Right hindlimb (tissue), 1 donor: ENCODE measurements at regions not wholly inside any gene's neighbourhood (a gene's known extent, or its start where the extent isn't known, plus 50 kb on each side); places are given as distances from the start of the nearest gene placed in this dataset.
"Not testable (repeated sequence)": the region's sequence is repeated elsewhere in the genome, so short reads cannot be mapped to it uniquely, and the experiment has no call there.

Source experiments
- DNase-seq: peaks from one replicate; pipeline ENCODE4 v3.0.0-alpha.2; 2018

DNA sequence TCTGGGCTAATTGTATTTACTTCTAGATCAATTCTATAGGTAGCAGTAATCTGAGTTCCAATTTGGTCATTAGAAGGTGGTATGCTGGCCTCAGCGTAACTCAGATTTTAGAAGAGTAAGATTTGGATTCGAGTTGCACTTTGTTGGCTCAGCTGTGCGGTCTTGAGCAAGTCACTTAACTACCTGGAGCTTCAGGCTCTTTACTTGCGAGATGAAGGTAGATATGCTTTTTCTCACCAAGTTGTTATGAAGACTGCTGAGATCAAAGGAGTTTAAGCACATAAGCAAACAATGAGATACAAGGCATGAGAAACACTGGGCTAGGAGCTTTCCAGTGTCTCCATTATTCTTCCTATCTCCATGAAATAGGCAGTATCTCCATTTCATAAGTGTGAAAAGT lies 133.8 kb upstream of the RANBP3L start:
- DNase-seq, result no peak

- no peak for DNase-seq
These were observed 134.6 kb upstream of the RANBP3L start for GRCh38 chr5:36436306-36436705.

- DNase-seq, result no peak
These were observed 137.3 kb upstream of the RANBP3L start for GRCh38 chr5:36438765-36439561.

- DNase-seq, result no peak
These were observed 138.6 kb upstream of the RANBP3L start for GRCh38 chr5:36440300-36440699.

- DNase-seq, result no peak
These were observed 139.6 kb upstream of the RANBP3L start for GRCh38 chr5:36441280-36441679.

DNA sequence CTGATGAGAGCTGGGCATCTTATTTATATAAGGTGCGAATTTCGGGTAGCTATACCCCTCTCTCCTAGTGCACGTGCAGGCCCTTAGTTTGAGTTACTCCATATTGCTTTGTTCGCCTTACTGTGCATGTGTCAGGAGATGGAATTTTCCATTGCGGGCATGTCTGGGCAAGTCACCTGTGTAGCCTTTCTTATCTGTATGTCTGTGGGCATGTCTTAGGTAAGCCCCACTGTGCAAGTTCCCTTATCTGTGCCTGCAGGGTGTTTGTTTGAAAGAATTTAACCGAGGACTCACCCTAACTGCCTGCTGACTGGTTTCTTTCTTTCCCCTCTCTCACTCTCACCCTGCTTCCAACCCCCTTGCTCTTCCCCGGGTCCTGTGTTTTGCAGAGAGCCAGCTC lies 140.7 kb upstream of the RANBP3L start:
- no peak for DNase-seq

DNA sequence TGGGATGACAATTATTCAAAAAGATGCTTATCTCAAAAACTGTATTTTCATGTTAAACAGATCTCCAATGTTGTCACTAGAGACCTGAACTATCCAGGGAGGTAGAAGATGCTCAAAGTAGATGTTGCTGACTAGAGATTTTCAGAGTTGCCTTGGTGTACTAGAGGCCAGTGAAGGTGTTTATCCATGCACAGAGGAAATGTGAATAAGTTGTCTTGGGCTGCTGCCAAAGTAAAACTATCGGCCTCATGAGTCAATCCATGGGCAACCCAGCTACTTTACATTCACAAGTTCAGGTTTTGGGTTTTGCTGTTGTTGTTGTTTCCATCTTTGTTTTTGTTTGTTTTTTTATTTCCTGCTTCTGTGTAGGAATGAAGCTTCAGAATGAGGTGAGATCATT lies 141.1 kb upstream of the RANBP3L start:
- DNase-seq, result no peak

GRCh38 chr5:36443941-36444340 lies 142.2 kb upstream of the RANBP3L start:
- no peak for DNase-seq

DNA sequence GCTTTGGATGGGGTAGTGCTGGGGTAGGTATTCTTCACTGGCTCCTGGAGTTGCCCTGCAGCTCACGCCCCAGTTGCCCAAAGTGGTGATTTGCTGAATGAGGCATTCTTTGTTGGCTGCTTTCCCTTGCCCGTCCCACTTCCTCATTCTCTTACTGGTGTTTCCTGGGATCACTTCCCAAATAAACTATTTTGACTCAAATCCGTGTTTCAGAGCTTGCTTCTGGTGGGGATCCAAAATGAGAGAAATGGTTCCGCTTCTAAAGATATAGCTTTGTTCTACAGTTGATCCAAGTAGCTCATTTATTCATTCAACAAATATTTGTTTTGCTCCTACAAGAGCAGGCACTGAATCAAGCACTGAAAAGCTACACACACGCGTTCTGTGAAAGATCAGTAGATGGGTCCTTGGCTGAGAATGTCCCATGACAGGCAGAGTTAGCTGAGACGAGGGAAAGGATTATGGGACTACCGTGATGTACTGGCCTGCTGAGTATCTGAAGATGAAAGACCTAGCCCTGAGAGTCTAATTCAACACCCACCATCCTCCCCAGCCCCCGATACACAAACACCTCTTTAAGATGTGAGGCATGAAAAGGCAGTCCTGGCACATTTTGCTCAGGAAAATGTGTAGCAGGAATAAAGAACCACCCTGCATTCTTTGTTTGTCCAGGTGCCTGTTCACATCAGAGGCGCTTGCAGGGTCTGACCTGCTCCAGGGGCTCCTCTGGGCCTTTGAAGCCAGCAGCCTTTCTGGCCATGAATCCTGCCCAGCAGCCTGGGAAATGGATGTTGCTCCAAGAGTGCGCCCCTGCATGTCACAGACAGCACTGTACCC lies 143.1 kb upstream of the RANBP3L start:
- DNase-seq, result peak; percentile 45

GRCh38 chr5:36447776-36448175 lies 146.1 kb upstream of the RANBP3L start:
- DNase-seq, result no peak

GRCh38 chr5:36450229-36451014 lies 148.7 kb upstream of the RANBP3L start:
- no peak for DNase-seq

DNA sequence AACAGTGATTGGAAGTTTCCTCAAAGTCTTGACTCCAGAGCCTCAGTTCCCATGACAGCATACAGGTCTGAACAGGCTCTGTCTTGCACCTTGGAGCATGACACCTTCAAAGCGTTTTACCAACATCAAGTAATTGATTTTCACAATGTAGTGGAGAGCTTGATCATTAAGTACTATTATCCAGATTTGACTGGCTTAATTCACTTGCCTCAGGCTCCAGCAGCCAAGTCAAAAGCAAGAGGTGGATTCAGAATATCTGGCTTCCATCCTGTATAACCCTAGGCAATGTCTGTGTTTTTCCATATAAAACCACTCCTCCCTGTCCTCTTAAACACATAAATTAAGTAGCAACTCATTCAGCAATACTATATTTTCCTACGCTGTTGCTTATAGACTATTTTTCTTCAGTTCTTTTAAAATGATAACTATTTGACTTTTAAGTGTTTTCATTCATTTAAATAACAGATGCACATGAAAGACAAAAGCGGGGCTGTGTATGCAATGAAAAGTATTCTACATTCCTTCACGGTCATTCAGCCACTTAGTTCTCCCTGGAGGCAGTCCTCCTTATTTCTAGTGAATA lies 150.8 kb upstream of the RANBP3L start:
- no peak for DNase-seq

DNA sequence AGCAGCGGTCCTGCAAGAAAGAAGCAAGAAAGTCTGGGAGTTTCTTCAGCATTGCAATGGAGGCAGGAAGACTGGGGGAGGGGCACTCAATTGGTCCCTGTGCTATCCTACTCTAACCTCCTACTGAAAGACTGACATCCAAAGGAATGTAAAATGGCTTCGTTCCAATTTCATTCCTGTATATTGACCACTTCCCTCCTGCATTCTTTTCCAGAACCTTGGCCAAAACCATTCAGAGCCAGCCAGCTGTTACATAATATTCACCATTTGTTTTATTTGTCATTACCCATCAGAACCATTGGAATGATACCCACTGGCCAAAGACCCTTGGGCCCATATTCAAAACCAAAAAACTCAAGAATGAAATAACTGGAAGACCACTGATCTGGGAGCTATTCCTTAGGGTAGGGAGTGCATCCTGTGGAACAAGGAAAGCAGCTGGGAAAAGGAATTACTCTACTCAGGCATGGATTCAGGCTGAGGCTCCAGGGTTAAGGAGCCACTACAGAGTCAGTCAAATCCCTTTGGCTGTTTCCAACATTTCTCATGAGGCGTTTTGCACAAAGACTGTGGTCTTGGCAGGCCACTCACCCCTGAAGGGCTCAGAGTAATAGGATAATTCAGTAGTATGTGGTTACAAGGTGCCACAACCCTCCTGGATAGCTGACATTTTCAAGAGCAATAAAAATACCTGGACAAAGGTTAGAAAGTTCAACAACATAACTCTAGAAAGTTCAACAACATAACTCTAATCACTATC lies 148.7 kb upstream of the SLC1A3 start:
- no peak for DNase-seq

GRCh38 chr5:36458746-36459145 lies 147.7 kb upstream of the SLC1A3 start:
- DNase-seq, result no peak

GRCh38 chr5:36459176-36460135 lies 146.9 kb upstream of the SLC1A3 start:
- DNase-seq, result no peak

DNA sequence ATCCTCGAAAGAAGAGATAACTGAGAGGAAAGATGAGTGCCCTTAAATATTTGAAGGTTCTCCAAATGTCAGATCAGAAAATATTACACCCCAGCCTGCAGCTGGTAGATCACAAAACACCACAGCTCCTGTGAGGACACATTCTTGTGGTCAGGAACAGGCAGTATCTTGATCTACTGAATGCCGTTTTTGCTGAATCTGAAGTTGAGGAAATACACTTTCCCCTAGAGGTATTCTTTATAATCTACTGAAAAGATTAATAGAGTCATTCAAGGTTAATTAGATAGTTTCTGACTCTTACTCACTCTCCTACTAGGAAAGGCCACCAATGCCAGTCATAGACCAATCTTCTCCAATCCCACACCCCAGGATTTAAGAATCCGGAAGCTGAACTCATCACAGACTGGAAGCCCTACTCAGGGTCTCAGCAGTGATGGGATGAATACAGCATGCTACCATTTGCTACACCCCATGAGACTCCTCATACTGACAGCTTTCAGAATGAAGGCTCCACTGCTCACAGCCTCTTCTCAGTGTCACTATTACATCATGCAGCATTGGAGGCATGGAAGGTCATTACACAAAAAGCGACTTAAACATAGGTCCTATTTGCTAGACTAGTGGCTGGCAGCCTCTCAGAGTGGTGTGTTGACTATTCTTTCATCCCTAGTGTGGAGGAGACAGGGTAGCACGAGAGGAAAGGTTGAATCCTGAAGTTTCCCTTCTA lies 143.9 kb upstream of the SLC1A3 start:
- DNase-seq, result no peak

DNA sequence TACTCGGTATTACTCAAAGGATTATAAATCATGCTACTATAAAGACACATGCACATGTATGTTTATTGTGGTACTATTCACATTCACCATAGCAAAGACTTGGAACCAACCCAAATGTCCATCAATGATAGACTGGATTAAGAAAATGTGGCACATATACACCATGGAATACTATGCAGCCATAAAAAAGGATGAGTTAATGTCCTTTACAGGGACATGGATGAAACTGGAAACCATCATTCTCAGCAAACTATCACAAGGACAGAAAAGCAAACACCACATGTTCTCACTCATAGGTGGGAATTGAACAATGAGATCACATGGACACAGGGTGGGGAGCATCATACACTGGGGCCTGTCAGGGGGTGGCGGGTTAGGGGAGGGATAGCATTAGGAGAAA lies 130.5 kb upstream of the SLC1A3 start:
- DNase-seq, result not testable (repeated sequence)

GRCh38 chr5:36478646-36479317 lies 127.6 kb upstream of the SLC1A3 start:
- DNase-seq, result no peak

DNA sequence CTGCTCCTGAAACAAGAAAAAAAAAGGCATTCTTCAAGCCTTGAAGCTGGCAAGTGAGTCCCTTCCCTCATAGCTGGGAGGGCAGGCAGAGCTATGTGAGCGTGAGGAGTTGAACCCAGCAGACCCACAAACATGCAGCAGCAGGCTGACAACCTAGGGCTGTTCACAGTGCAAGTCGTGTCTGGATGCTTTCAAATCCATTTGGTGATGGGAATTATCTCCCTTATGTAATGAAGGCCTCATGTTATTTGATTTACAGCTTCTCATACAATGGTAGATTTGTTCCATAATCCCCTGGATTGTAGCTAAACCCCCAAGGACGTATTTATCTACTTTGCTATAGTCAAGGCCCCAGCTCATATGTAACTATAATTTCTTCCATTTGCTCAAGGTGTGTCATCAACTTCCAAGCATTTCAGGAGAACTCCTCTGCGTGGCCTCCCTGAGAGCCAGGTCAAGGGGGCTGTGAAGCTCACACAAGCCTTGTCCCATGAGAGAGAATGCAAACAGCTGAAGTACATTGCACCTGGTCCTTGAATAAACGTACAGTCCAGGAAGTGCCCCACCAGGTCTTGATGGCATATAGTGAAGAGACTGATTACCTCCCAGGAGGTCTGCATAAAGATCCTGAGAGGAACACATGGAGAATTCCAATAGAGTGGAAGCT lies 124.8 kb upstream of the SLC1A3 start:
- DNase-seq, result no peak
